H1 (cell line): ENCODE measurements at regions not wholly inside any gene's neighbourhood (a gene's known extent, or its start where the extent isn't known, plus 50 kb on each side); places are given as distances from the start of the nearest gene placed in this dataset.

ENCODE experiments used
- ASH2L ChIP-seq: fragments of 200-600, 300-600 bp; sonication (generic); IDR thresholded peaks from one replicate; pipeline ENCODE4 v1.7.1; 2017; ENCODE audit warnings: low read length
- BRCA1 ChIP-seq: IDR thresholded peaks from 2 replicates; pipeline ENCODE4 v1.6.1; 2012; ENCODE audit warnings: low read depth, low read length, improper control_type of control experiment
- EGR1 ChIP-seq: IDR thresholded peaks from 2 replicates; pipeline ENCODE4 v1.6.1; 2011; ENCODE audit warnings: low read depth, low read length, borderline replicate concordance
- FOSL1 ChIP-seq: IDR thresholded peaks from 2 replicates; pipeline ENCODE4 v1.6.1; 2011; ENCODE audit warnings: mild to moderate bottlenecking, low read depth, low read length, moderate library complexity; ENCODE audit not compliant: insufficient read depth
- TF ChIP-seq, protein P1 (sequence below), 3 experiments: IDR thresholded peaks; 1 replicate in 2 of 3; 2 replicates in 1 of 3; pipeline versions ENCODE4 v1.5.1 to v1.6.1; 2011; ENCODE audit warnings: low read length in 3 of 3, mild to moderate bottlenecking in 3 of 3, inconsistent platforms in 2 of 3, low read depth in 1 of 3, moderate library complexity in 1 of 3; ENCODE audit not compliant: insufficient read depth in 1 of 3; ENCODE audit errors: control extremely low read depth in 1 of 3

DNA sequence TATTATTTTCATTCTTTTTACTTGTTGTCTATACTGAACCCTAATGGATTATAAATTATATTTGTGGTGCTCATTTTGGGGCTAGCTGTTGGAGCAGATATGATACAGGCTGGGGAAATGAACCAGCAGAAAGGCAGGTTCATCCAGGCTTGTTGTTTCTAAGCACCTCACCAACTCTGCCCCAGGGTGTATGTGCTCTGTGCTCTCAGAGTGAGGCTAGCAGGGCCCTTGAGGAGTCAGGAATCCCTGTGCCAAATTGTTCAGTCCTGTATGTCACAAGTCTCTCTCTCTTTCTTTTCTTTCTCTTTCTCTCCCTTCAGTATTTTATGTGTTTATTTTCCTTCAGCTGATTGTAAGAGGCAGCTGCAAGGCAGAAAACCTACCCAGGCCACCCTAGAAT is 181.1 kb upstream of the DPP10 start (continued):
- TF ChIP-seq, protein P1, sequence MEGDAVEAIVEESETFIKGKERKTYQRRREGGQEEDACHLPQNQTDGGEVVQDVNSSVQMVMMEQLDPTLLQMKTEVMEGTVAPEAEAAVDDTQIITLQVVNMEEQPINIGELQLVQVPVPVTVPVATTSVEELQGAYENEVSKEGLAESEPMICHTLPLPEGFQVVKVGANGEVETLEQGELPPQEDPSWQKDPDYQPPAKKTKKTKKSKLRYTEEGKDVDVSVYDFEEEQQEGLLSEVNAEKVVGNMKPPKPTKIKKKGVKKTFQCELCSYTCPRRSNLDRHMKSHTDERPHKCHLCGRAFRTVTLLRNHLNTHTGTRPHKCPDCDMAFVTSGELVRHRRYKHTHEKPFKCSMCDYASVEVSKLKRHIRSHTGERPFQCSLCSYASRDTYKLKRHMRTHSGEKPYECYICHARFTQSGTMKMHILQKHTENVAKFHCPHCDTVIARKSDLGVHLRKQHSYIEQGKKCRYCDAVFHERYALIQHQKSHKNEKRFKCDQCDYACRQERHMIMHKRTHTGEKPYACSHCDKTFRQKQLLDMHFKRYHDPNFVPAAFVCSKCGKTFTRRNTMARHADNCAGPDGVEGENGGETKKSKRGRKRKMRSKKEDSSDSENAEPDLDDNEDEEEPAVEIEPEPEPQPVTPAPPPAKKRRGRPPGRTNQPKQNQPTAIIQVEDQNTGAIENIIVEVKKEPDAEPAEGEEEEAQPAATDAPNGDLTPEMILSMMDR (IDR thresholded peaks at IDR 0.05; ENCODE audit: control extremely low read depth in 1 of 3, insufficient read depth in 1 of 3, low read depth in 1 of 3, low read length in 3 of 3) = no peak
- TF ChIP-seq BRCA1 (no peak), ASH2L (no peak), EGR1 (no peak), FOSL1 (no peak)
- TF ChIP-seq, all 59 proteins: peak for 0
